Mesothelial cell of epicardium (in vitro differentiated cells): ENCODE measurements at regions not wholly inside any gene's neighbourhood (a gene's known extent, or its start where the extent isn't known, plus 50 kb on each side); places are given as distances from the start of the nearest gene placed in this dataset.

ENCODE experiments used
- DNase-seq, 2 experiments: peaks; one replicate each; pipeline ENCODE4 v3.0.0; 2021; ENCODE audit warnings: low spot score in 2 of 2; ENCODE audit not compliant: unreplicated experiment in 2 of 2
- H3K27ac Mint-ChIP-seq: 2 replicates; pipeline ENCODE4 v1.8.0; 2021; ENCODE audit warnings: mixed read lengths
- H3K27me3 Mint-ChIP-seq: 2 replicates; pipeline ENCODE4 v1.8.0; 2021; ENCODE audit warnings: low read depth, mixed read lengths
- H3K36me3 Mint-ChIP-seq: 2 replicates; pipeline ENCODE4 v1.8.0; 2021; ENCODE audit warnings: mixed read lengths
- H3K4me1 Mint-ChIP-seq: 2 replicates; pipeline ENCODE4 v1.8.0; 2021; ENCODE audit warnings: mixed read lengths
- H3K4me3 Mint-ChIP-seq: 2 replicates; pipeline ENCODE4 v1.8.0; 2021; ENCODE audit warnings: mild to moderate bottlenecking, moderate library complexity, mixed read lengths
- H3K9me3 Mint-ChIP-seq: 2 replicates; pipeline ENCODE4 v1.8.0; 2021; ENCODE audit warnings: mixed read lengths
- TF ChIP-seq, protein P1 (sequence below): fragments of 200-600 bp; sonication (generic); IDR thresholded peaks from one replicate; pipeline ENCODE4 v1.5.0; 2021; ENCODE audit warnings: antibody characterized with exemption; ENCODE audit not compliant: unreplicated experiment

DNA sequence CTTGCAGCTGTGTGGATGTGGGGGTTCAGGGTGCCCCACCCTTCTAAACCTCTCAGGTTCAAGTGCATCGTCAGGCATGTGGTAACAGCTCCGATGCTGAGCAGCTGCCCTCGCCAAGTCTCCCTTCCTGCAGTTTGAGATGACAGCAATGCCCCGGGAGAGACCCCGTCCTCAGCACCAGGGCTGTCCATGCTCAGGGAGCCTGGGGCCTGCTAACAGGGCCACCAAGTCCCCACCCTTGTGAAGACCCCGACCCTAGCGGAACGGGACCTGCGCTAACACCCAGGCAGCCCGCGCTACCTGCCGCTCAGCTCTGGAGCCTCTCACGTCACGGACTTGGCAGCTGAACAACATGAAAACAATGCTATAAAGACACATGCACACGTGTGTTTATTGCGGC lies 159.2 kb upstream of the C1orf174 start:
- Mint-ChIP-seq H3K27ac (no peak overlapping the region), H3K4me3 (no peak overlapping the region), H3K36me3 (no peaks in the 10 kb centered on the region), H3K27me3 (peaks cover 6% of the 10 kb centered on the region), H3K9me3 (no peaks in the 10 kb centered on the region), H3K4me1 (no peaks in the 10 kb centered on the region)
- TF ChIP-seq, protein P1, sequence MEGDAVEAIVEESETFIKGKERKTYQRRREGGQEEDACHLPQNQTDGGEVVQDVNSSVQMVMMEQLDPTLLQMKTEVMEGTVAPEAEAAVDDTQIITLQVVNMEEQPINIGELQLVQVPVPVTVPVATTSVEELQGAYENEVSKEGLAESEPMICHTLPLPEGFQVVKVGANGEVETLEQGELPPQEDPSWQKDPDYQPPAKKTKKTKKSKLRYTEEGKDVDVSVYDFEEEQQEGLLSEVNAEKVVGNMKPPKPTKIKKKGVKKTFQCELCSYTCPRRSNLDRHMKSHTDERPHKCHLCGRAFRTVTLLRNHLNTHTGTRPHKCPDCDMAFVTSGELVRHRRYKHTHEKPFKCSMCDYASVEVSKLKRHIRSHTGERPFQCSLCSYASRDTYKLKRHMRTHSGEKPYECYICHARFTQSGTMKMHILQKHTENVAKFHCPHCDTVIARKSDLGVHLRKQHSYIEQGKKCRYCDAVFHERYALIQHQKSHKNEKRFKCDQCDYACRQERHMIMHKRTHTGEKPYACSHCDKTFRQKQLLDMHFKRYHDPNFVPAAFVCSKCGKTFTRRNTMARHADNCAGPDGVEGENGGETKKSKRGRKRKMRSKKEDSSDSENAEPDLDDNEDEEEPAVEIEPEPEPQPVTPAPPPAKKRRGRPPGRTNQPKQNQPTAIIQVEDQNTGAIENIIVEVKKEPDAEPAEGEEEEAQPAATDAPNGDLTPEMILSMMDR = no peak
- DNase-seq = no peak

DNA sequence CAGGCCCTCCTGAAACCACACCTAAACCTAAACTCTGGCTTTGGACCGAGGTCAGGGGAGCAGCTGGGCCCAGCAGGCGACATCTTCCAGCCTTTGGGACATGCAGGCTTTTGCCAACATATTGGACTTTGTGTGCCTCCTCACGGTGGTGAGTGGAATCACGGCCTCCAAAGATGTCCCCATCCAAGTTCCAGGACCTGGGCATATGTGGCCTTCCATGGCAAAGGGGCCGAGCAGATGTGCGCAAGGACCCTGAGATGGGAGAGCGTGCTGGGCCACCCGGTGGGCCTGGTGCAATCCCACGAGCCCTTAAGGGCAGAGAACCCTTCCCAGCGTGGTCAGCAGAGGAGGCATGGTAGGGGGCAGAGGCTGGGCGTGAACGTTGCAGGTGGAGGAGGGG lies 160.8 kb upstream of the C1orf174 start:
- Mint-ChIP-seq H3K36me3 (no peaks in the 10 kb centered on the region), H3K27ac (no peak overlapping the region), H3K27me3 (peaks cover 5% of the 10 kb centered on the region), H3K9me3 (no peaks in the 10 kb centered on the region), H3K4me1 (no peaks in the 10 kb centered on the region), H3K4me3 (no peak overlapping the region)
- no peak for DNase-seq
- TF ChIP-seq, protein P1 = no peak

DNA sequence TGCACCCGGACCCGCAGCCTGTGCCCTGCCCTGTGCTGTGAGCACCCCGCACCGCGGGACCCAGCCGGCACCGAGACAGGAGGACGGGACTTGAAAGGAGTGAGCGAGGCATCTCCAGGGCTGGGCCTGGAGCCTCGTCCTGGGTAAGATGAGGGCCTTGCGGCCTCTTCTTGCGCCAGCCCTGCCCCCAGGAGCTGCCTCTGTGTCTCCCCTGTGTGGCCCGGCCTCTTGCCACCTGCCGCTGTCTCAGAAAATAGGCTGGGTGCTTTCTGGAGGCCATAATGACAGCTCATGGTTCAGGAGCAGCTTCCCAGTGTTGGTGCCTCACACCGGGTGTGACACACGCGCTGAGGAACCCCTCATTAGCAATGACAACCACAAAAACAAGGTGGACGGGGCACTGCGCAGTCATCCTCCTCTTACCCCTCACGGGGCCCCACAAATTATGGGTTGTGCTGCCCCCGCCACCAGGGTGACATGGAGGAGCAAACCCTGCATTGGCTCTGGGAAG lies 161.5 kb upstream of the C1orf174 start:
- H3K4me3 Mint-ChIP-seq = no peak overlapping the region
- H3K4me1 Mint-ChIP-seq = no peaks in the 10 kb centered on the region
- H3K36me3 Mint-ChIP-seq = no peaks in the 10 kb centered on the region
- no peaks in the 10 kb centered on the region for H3K9me3 Mint-ChIP-seq
- no peak for DNase-seq
- TF ChIP-seq, protein P1 = no peak
- H3K27ac Mint-ChIP-seq = no peak overlapping the region
- no peaks in the 10 kb centered on the region for H3K27me3 Mint-ChIP-seq

DNA sequence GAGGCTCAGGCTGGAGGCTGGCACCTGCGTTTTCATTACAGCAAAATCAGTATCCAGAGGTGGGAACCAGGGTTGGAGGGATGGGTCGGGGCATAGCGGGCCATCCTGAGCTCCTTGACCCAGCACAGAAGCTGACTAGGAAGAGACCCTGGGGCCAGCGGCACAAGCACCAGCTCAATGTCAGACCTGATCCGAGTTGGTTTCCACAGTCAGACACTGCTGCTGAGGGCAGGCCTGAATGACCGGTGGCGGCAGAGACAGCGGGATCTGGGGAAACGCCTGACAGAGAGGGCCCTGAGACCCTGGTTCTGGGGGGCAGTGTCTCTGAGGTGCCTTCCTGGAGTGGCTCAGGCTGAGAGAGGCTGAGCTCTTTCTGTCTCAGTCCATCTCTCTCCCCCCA lies 162.0 kb upstream of the C1orf174 start:
- no peaks in the 10 kb centered on the region for H3K4me1 Mint-ChIP-seq
- no peaks in the 10 kb centered on the region for H3K9me3 Mint-ChIP-seq
- no peak overlapping the region for H3K27ac Mint-ChIP-seq
- H3K4me3 Mint-ChIP-seq = no peak overlapping the region
- TF ChIP-seq, protein P1 = no peak
- DNase-seq = no peak
- no peaks in the 10 kb centered on the region for H3K27me3 Mint-ChIP-seq
- H3K36me3 Mint-ChIP-seq = no peaks in the 10 kb centered on the region

DNA sequence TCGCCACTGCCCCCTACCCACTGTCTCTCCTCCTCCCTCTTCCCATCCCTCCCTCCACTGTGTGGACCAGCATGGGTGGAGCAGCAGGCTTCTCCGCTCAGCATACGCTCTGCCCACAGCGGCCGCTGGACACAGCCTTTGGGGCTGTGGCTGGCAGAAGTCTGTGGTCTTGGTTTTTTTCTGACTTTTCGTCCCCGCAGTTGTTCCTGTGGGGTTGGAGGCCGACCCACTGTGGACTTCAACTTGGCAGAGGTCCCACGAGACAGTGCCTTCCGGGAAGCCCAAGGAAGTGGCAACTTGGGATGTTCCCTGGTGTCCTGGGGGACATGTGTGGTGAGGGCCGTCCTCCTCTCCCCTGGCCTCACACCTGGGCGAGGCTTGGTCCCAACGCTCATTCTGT lies 162.5 kb upstream of the C1orf174 start:
- Mint-ChIP-seq H3K27ac (no peak overlapping the region), H3K4me1 (no peaks in the 10 kb centered on the region), H3K27me3 (no peaks in the 10 kb centered on the region), H3K36me3 (no peaks in the 10 kb centered on the region), H3K4me3 (no peak overlapping the region), H3K9me3 (no peaks in the 10 kb centered on the region)
- TF ChIP-seq, protein P1 = no peak
- no peak for DNase-seq

DNA sequence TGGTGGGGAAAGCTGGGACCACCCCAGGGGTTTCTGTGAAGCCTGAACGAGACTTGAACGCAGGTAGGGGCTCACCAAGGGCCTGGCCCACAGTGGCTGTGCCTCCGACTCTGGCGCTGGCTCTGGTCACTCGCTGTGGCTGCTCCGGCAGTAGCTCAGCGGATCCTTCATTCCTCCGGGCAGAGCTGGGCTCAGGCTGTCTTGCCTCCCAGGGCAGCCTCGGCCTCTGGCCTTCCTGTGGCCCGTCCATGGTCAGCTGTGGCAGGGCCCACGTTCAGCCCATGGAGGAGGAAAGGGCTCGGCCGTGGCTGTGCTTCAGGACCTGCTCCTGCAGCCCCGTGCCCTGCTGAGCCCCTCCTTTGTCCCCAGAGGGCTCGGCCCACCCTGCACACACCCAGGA lies 162.9 kb upstream of the C1orf174 start:
- Mint-ChIP-seq H3K27me3 (no peaks in the 10 kb centered on the region), H3K4me1 (no peaks in the 10 kb centered on the region), H3K4me3 (no peak overlapping the region), H3K27ac (no peak overlapping the region), H3K36me3 (no peaks in the 10 kb centered on the region), H3K9me3 (no peaks in the 10 kb centered on the region)
- TF ChIP-seq, protein P1 = no peak
- no peak for DNase-seq
